ENCODE measurements at regions not wholly inside any gene's neighbourhood (a gene's known extent, or its start where the extent isn't known, plus 50 kb on each side); places are given as distances from the start of the nearest gene placed in this dataset.

DNA sequence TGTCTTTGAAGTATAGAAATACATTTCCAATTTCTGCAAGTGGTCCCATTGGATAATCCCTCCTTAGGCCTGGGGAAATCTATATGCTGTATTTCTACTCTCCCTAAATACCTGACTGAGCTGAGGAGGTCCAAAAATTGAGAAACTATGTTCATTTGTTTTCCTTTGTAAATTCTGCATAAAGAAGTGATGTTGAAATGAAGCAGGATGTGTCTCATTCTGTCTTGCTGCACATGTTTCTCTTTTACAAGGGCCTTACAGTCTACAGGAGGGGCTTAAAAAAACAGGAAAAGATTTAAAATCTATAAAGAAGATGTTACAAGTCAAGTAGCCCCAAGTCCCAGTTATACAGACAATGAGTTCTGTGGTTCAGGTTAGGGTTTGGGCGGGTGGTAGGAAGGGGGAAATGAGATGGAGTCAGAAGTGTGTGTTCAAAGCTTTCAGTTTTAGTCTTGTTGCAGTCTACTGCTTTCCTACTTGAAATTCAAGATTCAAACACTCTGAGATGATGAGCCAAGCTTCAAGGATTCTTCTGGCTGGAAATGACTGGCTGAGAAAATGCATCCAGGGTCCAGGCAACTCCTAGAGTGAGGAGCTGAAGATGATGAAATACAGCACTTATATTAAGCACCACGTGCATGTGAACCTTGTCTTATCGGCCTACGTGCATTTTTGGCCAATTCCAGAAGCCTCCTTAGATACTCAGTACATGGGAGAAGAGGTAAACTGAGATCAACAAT lies 146.3 kb upstream of the CELF4 start:
- H3K79me2 ChIP-seq (ENCODE audit: control insufficient read depth, insufficient read depth, low read length), result no peaks in the 10 kb centered on the region
- H3K36me3 ChIP-seq (ENCODE audit: control insufficient read depth in 2 of 2, extremely low read depth in 1 of 2, insufficient read depth in 2 of 2, low read length in 2 of 2), result no peaks in the 10 kb centered on the region
- DNase-seq (ENCODE audit: low read depth, low spot score) (no peak), FAIRE-seq (no peak)
- intact Hi-C loops (cut with micrococcal nuclease), result no loop called here
- H3K9ac ChIP-seq (replicated peaks; ENCODE audit: extremely low read depth, insufficient read depth, low read length), result no peak overlapping the region
- POLR2A ChIA-PET, result no interaction called here
- no TSS peak for BruUV-seq (replicated peaks)
- TF ChIP-seq JUN (IDR thresholded peaks at IDR 0.05; ENCODE audit: borderline replicate concordance, insufficient read depth, insufficient read length, low read depth), result no peak
- no peak for TF ChIP-seq POLR2AphosphoS5 (IDR thresholded peaks at IDR 0.05; ENCODE audit: insufficient read depth, low read depth, low read length)
- no peak for TF ChIP-seq POLR2A (IDR thresholded peaks at IDR 0.05; ENCODE audit: low read depth, low read length)
- no peak for TF ChIP-seq GATA2 (IDR thresholded peaks at IDR 0.05; ENCODE audit: insufficient read depth, insufficient read length, low read depth, low read length)
- TF ChIP-seq MAX (IDR thresholded peaks at IDR 0.05; ENCODE audit: insufficient read depth, insufficient read length), result no peak
- TF ChIP-seq FOS (IDR thresholded peaks at IDR 0.05; ENCODE audit: borderline replicate concordance, insufficient read depth, low read length), result no peak
- H3K9me1 ChIP-seq (replicated peaks; ENCODE audit: control insufficient read depth, extremely low read depth, insufficient read depth, low read length), result no peaks in the 10 kb centered on the region
- H4K20me1 ChIP-seq (replicated peaks; ENCODE audit: control insufficient read depth, extremely low read depth, insufficient read depth, low read length), result no peaks in the 10 kb centered on the region
- CTCF ChIA-PET, result no interaction called here
- no peak overlapping the region for H3K27ac ChIP-seq (ENCODE audit: insufficient read depth, low read depth, low read length)
- no peaks in the 10 kb centered on the region for H3K4me1 ChIP-seq (ENCODE audit: control insufficient read depth, extremely low read depth, insufficient read depth, low read length)
- H3K4me2 ChIP-seq (ENCODE audit: insufficient read depth, low read length), result no peak overlapping the region
- peaks cover 8% of the 10 kb centered on the region for H3K9me3 ChIP-seq (replicated peaks; ENCODE audit: control insufficient read depth, insufficient read depth, low read length)
- dilution Hi-C loops (cut with MboI; ENCODE audit: extremely low pct_ligation_motif_present, low sequenced_read_pairs), result no loop called here
- H2AFZ ChIP-seq (ENCODE audit: low read depth, low read length), result no peak overlapping the region
- no peaks in the 10 kb centered on the region for H3K27me3 ChIP-seq (ENCODE audit: control insufficient read depth in 2 of 2, insufficient read depth in 2 of 2, low read length in 2 of 2)
- no peak overlapping the region for H3K4me3 ChIP-seq (replicated peaks in 1 of 3; ENCODE audit: insufficient read depth in 1 of 3, low read depth in 1 of 3, low read length in 3 of 3)

GRCh38 chr18:37710726-37711125 lies 145.1 kb upstream of the CELF4 start:
- no peak for DNase-seq (ENCODE audit: low read depth, low spot score)
- POLR2A ChIA-PET, result no interaction called here
- no peaks in the 10 kb centered on the region for H3K79me2 ChIP-seq (ENCODE audit: control insufficient read depth, insufficient read depth, low read length)
- no peak overlapping the region for H3K9ac ChIP-seq (replicated peaks; ENCODE audit: extremely low read depth, insufficient read depth, low read length)
- H3K9me3 ChIP-seq (replicated peaks; ENCODE audit: control insufficient read depth, insufficient read depth, low read length), result peaks cover 8% of the 10 kb centered on the region
- no peak overlapping the region for H3K27ac ChIP-seq (ENCODE audit: insufficient read depth, low read depth, low read length)
- H2AFZ ChIP-seq (ENCODE audit: low read depth, low read length), result no peak overlapping the region
- dilution Hi-C loops (cut with MboI; ENCODE audit: extremely low pct_ligation_motif_present, low sequenced_read_pairs) (no loop called here), intact Hi-C loops (cut with micrococcal nuclease) (no loop called here)
- no peaks in the 10 kb centered on the region for H4K20me1 ChIP-seq (replicated peaks; ENCODE audit: control insufficient read depth, extremely low read depth, insufficient read depth, low read length)
- no peak for TF ChIP-seq POLR2AphosphoS5 (IDR thresholded peaks at IDR 0.05; ENCODE audit: insufficient read depth, low read depth, low read length)
- no peak for TF ChIP-seq POLR2A (IDR thresholded peaks at IDR 0.05; ENCODE audit: low read depth, low read length)
- no peak for TF ChIP-seq MAX (IDR thresholded peaks at IDR 0.05; ENCODE audit: insufficient read depth, insufficient read length)
- TF ChIP-seq EZH2 (IDR thresholded peaks at IDR 0.05; ENCODE audit: borderline replicate concordance, low read depth, low read length, severe bottlenecking), result no peak
- TF ChIP-seq GATA2 (IDR thresholded peaks at IDR 0.05; ENCODE audit: insufficient read depth, insufficient read length, low read depth, low read length), result no peak
- H3K27me3 ChIP-seq (ENCODE audit: control insufficient read depth in 2 of 2, insufficient read depth in 2 of 2, low read length in 2 of 2), result no peaks in the 10 kb centered on the region
- CTCF ChIA-PET, result no interaction called here
- no peak overlapping the region for H3K4me2 ChIP-seq (ENCODE audit: insufficient read depth, low read length)
- H3K4me1 ChIP-seq (ENCODE audit: control insufficient read depth, extremely low read depth, insufficient read depth, low read length), result no peaks in the 10 kb centered on the region
- no peak overlapping the region for H3K4me3 ChIP-seq (replicated peaks in 1 of 3; ENCODE audit: insufficient read depth in 1 of 3, low read depth in 1 of 3, low read length in 3 of 3)
- H3K36me3 ChIP-seq (ENCODE audit: control insufficient read depth in 2 of 2, extremely low read depth in 1 of 2, insufficient read depth in 2 of 2, low read length in 2 of 2), result no peaks in the 10 kb centered on the region
- BruUV-seq (replicated peaks), result no TSS peak
- no peak for FAIRE-seq
- H3K9me1 ChIP-seq (replicated peaks; ENCODE audit: control insufficient read depth, extremely low read depth, insufficient read depth, low read length), result no peaks in the 10 kb centered on the region

All from endothelial cell of umbilical vein (primary cell).